ENCODE measurements at regions not wholly inside any gene's neighbourhood (a gene's known extent, or its start where the extent isn't known, plus 50 kb on each side); places are given as distances from the start of the nearest gene placed in this dataset.

DNA sequence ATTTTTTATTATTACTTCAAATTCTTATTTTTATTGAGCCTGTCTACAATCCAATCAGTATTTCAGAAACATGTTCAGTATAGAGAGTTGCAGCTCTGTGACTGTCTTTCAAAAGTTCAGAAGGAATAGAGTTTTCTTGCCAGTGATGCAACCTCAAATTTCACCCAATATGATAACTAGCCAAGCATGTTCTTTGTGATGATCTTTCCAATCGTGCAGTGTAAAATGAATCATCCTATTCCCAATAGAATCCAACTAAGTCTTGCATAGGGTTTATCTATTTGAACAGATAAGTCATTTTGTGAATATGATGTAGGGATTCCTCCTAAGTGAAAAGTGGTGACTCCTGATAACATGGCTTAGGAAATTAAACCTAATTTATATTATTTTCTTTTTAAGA, 937.8 kb downstream of the KCNJ2 start:
- Mint-ChIP-seq H3K27me3 (ENCODE audit: low read depth) (no peaks in the 10 kb centered on the region), H3K9me3 (peaks cover 3% of the 10 kb centered on the region; the same call in 1 of the 2 replicates), H3K27ac (no peak overlapping the region), H3K4me1 (peaks cover 21% of the 10 kb centered on the region), H3K4me3 (no peak overlapping the region), H3K36me3 (no peaks in the 10 kb centered on the region)
- no peak for DNase-seq (ENCODE audit: low spot score)
- POLR2A ChIA-PET: no interaction called here
- TF ChIP-seq, protein P1, sequence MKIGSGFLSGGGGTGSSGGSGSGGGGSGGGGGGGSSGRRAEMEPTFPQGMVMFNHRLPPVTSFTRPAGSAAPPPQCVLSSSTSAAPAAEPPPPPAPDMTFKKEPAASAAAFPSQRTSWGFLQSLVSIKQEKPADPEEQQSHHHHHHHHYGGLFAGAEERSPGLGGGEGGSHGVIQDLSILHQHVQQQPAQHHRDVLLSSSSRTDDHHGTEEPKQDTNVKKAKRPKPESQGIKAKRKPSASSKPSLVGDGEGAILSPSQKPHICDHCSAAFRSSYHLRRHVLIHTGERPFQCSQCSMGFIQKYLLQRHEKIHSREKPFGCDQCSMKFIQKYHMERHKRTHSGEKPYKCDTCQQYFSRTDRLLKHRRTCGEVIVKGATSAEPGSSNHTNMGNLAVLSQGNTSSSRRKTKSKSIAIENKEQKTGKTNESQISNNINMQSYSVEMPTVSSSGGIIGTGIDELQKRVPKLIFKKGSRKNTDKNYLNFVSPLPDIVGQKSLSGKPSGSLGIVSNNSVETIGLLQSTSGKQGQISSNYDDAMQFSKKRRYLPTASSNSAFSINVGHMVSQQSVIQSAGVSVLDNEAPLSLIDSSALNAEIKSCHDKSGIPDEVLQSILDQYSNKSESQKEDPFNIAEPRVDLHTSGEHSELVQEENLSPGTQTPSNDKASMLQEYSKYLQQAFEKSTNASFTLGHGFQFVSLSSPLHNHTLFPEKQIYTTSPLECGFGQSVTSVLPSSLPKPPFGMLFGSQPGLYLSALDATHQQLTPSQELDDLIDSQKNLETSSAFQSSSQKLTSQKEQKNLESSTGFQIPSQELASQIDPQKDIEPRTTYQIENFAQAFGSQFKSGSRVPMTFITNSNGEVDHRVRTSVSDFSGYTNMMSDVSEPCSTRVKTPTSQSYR (CRISPR knock-in tag; IDR thresholded peaks at IDR 0.05): no peak
- TF ChIP-seq, protein P2, sequence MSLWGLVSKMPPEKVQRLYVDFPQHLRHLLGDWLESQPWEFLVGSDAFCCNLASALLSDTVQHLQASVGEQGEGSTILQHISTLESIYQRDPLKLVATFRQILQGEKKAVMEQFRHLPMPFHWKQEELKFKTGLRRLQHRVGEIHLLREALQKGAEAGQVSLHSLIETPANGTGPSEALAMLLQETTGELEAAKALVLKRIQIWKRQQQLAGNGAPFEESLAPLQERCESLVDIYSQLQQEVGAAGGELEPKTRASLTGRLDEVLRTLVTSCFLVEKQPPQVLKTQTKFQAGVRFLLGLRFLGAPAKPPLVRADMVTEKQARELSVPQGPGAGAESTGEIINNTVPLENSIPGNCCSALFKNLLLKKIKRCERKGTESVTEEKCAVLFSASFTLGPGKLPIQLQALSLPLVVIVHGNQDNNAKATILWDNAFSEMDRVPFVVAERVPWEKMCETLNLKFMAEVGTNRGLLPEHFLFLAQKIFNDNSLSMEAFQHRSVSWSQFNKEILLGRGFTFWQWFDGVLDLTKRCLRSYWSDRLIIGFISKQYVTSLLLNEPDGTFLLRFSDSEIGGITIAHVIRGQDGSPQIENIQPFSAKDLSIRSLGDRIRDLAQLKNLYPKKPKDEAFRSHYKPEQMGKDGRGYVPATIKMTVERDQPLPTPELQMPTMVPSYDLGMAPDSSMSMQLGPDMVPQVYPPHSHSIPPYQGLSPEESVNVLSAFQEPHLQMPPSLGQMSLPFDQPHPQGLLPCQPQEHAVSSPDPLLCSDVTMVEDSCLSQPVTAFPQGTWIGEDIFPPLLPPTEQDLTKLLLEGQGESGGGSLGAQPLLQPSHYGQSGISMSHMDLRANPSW (CRISPR knock-in tag; conservative IDR thresholded peaks at IDR 0.05; ENCODE audit: low read depth): no peak
- TF ChIP-seq, protein P3, sequence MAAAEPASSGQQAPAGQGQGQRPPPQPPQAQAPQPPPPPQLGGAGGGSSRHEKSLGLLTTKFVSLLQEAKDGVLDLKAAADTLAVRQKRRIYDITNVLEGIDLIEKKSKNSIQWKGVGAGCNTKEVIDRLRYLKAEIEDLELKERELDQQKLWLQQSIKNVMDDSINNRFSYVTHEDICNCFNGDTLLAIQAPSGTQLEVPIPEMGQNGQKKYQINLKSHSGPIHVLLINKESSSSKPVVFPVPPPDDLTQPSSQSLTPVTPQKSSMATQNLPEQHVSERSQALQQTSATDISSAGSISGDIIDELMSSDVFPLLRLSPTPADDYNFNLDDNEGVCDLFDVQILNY (CRISPR knock-in tag; IDR thresholded peaks at IDR 0.05): no peak
- TF ChIP-seq, protein P4, sequence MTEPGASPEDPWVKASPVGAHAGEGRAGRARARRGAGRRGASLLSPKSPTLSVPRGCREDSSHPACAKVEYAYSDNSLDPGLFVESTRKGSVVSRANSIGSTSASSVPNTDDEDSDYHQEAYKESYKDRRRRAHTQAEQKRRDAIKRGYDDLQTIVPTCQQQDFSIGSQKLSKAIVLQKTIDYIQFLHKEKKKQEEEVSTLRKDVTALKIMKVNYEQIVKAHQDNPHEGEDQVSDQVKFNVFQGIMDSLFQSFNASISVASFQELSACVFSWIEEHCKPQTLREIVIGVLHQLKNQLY (CRISPR knock-in tag; IDR thresholded peaks at IDR 0.05): no peak
- TF ChIP-seq MYBL2 (CRISPR knock-in tag; IDR thresholded peaks at IDR 0.05) (no peak), ZNF423 (CRISPR knock-in tag; IDR thresholded peaks at IDR 0.05) (no peak), ZNF396 (CRISPR knock-in tag; IDR thresholded peaks at IDR 0.05; ENCODE audit: borderline replicate concordance) (no peak), ZNF121 (CRISPR knock-in tag; IDR thresholded peaks at IDR 0.05) (no peak), JUN (CRISPR knock-in tag; IDR thresholded peaks at IDR 0.05) (no peak)
- TF ChIP-seq, protein P5, sequence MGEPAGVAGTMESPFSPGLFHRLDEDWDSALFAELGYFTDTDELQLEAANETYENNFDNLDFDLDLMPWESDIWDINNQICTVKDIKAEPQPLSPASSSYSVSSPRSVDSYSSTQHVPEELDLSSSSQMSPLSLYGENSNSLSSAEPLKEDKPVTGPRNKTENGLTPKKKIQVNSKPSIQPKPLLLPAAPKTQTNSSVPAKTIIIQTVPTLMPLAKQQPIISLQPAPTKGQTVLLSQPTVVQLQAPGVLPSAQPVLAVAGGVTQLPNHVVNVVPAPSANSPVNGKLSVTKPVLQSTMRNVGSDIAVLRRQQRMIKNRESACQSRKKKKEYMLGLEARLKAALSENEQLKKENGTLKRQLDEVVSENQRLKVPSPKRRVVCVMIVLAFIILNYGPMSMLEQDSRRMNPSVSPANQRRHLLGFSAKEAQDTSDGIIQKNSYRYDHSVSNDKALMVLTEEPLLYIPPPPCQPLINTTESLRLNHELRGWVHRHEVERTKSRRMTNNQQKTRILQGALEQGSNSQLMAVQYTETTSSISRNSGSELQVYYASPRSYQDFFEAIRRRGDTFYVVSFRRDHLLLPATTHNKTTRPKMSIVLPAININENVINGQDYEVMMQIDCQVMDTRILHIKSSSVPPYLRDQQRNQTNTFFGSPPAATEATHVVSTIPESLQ (CRISPR knock-in tag; IDR thresholded peaks at IDR 0.05): no peak
- TF ChIP-seq, protein P6, sequence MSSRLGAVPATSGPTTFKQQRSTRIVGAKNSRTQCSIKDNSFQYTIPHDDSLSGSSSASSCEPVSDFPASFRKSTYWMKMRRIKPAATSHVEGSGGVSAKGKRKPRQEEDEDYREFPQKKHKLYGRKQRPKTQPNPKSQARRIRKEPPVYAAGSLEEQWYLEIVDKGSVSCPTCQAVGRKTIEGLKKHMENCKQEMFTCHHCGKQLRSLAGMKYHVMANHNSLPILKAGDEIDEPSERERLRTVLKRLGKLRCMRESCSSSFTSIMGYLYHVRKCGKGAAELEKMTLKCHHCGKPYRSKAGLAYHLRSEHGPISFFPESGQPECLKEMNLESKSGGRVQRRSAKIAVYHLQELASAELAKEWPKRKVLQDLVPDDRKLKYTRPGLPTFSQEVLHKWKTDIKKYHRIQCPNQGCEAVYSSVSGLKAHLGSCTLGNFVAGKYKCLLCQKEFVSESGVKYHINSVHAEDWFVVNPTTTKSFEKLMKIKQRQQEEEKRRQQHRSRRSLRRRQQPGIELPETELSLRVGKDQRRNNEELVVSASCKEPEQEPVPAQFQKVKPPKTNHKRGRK (CRISPR knock-in tag; IDR thresholded peaks at IDR 0.05; ENCODE audit: borderline replicate concordance): no peak
- TF ChIP-seq, protein P7, sequence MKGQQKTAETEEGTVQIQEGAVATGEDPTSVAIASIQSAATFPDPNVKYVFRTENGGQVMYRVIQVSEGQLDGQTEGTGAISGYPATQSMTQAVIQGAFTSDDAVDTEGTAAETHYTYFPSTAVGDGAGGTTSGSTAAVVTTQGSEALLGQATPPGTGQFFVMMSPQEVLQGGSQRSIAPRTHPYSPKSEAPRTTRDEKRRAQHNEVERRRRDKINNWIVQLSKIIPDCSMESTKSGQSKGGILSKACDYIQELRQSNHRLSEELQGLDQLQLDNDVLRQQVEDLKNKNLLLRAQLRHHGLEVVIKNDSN (CRISPR knock-in tag; IDR thresholded peaks at IDR 0.05): no peak
- CTCF ChIA-PET: no interaction called here
- no peak for ATAC-seq

DNA sequence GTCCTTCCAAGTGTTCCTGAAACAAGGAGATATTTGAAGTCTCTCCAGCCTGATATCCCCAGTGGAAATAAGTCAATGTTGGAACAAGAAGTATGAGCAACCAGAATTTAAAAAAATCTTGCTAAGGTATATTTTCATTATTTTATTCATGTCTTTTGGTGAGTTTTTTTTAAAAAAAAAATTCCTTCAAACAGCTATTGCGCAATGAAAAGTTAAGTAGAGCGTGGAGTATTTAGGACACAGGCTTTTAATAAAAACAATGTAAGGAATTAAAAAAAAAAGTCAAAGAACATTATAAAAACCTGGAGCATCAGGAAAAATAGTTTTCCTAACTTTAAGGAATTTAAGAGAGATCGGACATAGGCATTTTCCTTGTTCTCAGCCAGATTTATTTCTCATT, 940.4 kb downstream of the KCNJ2 start:
- H3K27me3 Mint-ChIP-seq (ENCODE audit: low read depth): no peaks in the 10 kb centered on the region
- POLR2A ChIA-PET: no interaction called here
- H3K27ac Mint-ChIP-seq: no peak overlapping the region
- no peak for ATAC-seq
- no peak for DNase-seq (ENCODE audit: low spot score)
- CTCF ChIA-PET: interaction anchor here (1.2 kb wide), 1 partner anchor 24 kb away, joined by 3 read pairs; no protein-coding TSS in a partner anchor
- H3K36me3 Mint-ChIP-seq: no peaks in the 10 kb centered on the region
- no peak overlapping the region for H3K4me3 Mint-ChIP-seq
- H3K4me1 Mint-ChIP-seq: peaks cover 13% of the 10 kb centered on the region
- H3K9me3 Mint-ChIP-seq: peaks cover 3% of the 10 kb centered on the region; the same call in 1 of the 2 replicates
- TF ChIP-seq, protein P8, sequence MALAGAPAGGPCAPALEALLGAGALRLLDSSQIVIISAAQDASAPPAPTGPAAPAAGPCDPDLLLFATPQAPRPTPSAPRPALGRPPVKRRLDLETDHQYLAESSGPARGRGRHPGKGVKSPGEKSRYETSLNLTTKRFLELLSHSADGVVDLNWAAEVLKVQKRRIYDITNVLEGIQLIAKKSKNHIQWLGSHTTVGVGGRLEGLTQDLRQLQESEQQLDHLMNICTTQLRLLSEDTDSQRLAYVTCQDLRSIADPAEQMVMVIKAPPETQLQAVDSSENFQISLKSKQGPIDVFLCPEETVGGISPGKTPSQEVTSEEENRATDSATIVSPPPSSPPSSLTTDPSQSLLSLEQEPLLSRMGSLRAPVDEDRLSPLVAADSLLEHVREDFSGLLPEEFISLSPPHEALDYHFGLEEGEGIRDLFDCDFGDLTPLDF (CRISPR knock-in tag; IDR thresholded peaks at IDR 0.05): no peak
- TF ChIP-seq ZNF396 (CRISPR knock-in tag; IDR thresholded peaks at IDR 0.05; ENCODE audit: borderline replicate concordance) (no peak), RELA (CRISPR knock-in tag; IDR thresholded peaks at IDR 0.05; ENCODE audit: borderline replicate concordance) (no peak), TEAD4 (CRISPR knock-in tag; IDR thresholded peaks at IDR 0.05) (no peak), GABPB1 (CRISPR knock-in tag; IDR thresholded peaks at IDR 0.05) (no peak), ZNF232 (CRISPR knock-in tag; IDR thresholded peaks at IDR 0.05) (no peak)
- TF ChIP-seq, protein P1 (CRISPR knock-in tag; IDR thresholded peaks at IDR 0.05): no peak
